NCI-H2107 (cell line): ENCODE measurements at regions not wholly inside any gene's neighbourhood (a gene's known extent, or its start where the extent isn't known, plus 50 kb on each side); places are given as distances from the start of the nearest gene placed in this dataset.
"Not testable (repeated sequence)": the region's sequence is repeated elsewhere in the genome, so short reads cannot be mapped to it uniquely, and the experiment has no call there.

Experiments
- DNase-seq: peaks from one replicate; lab custom pipeline; 2025; lab: John Stamatoyannopoulos, UW

DNA sequence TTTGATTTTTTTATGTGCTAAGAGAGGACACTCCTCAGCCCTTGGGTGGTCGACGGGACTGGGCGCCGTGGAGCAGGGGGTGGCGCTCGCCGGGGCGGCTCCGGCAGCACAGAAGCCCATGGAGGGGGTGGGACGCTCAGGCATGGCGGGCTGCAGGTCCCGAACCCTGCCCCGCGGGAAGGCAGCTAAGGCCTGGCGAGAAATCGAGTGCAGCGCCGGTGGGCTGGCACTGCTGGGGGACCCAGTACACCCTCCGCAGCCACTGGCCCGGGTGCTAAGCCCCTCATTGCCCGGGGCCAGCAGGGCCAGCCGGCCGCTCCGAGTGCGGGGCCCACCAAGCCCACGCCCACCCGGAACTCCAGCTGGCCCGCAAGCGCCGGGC lies 669.7 kb upstream of the CTNND2 start:
- not testable (repeated sequence) for DNase-seq

DNA sequence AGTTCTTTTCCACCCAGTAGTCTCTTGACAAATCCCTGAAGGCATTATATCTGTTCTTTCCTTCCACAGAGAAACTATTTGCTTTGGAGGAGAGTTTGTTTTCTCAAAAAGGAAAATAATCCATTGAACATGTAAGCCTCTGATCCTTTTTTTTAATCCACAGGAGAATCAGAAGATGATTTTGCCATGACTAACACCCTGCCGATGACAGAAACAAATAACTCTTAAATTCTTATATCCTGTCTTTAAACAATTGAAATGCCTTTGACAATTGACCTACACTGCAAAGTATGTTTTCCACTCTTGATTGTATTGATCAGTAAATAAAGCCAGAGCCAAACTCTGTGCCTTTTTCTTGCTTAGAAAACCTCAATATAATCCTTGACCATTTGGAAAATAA lies 666.4 kb upstream of the CTNND2 start:
- DNase-seq, result no peak

DNA sequence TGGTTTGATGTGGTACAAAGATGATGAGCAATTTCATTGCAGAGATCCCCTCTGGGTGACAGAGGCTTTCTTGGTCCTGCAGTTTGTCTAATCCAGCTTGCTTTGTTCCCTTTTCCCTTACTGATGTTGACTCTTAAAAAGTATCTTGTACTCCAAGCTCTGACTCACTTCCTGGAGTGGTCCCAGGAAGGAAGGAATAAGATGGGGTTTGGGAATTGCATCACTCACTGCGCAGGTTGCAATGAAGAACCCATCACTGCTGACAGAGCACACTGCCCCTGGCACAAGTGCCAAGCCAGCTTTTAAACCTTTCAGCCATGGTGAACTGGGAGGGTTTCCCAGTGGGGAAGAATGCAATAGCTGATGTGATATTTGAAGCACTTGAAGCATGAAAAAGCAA lies 662.2 kb upstream of the CTNND2 start:
- DNase-seq, result no peak

DNA sequence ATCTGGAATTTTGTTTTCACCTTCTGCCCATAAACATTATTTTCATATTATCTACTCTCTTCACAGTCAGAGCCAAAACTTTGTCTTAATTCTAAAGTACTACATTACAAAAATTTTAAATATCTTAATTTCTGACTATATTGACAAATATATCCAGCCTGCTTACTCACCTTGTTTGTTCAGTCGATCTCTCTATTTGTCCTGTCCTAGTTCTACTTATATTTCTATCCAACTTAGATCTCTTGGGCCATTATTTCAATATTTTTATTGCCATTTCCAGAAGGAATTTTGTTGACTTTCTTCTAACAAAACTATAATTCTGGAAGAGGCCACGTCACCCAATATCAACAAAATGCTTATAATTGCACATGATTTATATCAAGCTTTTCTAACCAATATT lies 652.8 kb upstream of the CTNND2 start:
- DNase-seq, result no peak

DNA sequence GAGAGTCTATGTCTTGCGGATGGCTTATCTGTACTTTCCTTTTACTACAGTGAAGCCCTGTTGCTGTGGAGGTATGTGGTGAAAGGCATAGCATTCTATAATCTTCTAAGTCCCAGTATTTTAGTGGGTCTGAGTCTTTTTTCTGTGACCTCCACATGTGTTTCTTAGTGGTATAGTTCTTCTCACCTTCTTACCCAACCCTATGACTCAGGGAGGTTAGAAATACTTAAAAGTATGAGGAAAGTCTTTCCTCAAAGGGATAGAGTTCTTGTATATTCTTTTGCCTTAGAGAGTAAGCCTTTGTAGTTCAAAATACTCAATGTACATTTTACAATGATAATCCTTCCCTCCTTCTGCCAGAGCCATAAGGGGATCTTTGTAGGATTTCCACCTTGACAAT lies 621.9 kb upstream of the CTNND2 start:
- DNase-seq, result no peak

DNA sequence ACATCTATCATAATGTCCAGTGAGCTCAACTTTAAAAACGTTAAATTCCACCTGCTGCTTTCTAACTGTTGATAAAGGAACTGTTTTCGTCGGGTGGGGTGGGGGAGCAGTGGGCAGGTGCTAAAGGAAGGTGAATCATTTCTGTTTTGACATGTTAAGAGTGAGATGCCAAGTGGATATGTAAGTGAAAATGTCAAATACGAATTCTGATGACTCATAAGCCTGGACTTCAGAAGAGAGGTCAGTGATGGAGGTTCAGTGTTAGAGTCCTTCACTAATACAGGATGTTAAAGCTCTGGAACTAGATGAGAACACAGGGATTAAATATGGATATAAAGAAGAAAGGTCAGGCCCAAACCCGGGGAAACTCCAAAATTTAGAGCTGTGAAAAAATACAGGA lies 617.9 kb upstream of the CTNND2 start:
- no peak for DNase-seq

DNA sequence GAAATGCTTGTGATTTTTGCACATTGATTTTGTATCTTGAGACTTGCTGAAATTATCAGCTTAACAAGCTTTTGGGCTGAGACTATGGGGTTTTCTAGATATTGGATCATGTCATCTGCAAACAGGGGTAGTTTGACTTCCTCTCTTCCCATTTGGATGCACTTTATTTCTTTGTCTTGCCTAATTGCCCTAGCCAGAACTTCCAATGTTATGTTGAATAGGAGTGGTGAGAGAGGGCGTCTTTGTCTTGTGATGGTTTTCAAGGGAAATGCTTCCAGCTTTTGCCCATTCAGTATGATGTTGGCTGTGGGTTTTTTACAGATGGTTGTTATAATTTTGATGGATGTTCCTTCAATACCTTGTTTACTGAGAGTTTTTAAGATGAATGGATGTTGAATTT lies 600.7 kb upstream of the CTNND2 start:
- DNase-seq, result not testable (repeated sequence)

DNA sequence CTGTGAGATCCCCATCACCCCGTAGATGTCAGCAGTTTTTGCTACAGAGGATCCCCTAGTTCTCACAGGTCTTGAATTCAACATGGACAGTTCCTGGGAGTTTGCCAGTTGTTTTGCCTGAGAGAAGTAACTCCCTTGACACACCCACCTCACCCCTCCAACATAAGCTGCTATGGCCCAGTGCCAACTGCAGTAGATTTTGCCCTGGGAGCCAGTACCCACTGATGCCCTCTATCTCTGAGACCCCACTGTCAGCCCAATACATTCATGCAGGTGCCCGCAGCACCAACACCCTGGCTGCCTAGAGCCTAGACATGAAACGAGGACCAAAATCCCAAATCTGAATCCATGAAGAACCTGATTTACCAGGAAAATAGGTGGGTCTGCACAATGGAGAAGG lies 583.9 kb upstream of the CTNND2 start:
- DNase-seq, result no peak

DNA sequence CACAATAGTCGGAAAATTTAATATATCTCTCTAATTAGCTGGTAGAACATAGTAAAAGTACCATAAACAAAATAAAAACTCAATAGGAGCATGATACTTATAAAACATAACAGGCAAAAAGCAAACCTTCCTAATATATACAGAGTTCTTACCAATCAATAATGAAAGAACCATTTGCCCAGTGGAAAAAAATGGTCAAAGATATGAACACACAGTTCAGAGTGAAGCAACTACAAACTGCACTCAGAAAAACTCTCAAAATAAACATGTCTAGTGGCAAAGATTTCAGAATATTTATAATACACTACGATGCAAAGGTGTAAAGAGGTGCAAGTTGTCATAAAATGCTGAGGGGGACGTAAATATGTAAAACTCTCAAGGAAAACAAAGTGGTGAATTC lies 576.2 kb upstream of the CTNND2 start:
- DNase-seq, result no peak

DNA sequence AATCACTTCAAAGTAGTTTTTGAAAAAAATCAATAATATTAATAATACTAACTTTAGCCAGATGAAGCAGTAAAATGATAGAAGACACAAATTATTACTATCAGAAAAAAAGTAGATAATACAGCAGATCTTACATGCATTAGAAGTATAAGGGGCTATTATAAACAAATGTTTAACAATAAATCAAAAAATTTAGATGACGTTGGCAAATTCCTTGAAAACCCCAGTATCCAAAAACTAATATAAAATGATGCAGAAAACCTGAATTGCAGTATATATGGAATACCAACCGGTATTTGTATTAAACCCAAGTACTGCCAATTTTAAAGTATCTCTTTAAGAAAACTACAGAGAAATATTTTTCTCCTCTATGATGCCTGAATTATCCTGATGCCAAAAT lies 573.3 kb upstream of the CTNND2 start:
- no peak for DNase-seq

DNA sequence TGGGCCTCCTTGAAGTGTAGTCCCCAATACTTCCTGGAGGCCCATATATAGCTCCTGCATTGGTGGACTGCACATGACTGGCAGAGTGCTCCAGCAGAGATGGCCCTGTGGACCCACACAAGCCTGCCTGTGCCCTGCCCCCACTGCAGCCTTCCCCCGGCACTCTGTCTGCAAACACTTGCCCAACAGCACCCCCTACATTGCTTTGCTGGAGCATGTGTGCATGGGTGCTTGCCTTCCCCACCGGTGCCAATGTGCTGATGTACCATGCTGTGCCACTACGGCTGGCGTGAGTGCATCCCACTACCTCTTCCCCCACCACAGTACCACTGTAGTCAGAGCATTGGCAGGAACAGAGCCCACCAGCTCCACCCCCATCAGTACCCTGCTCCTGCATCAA lies 563.6 kb upstream of the CTNND2 start:
- no peak for DNase-seq

DNA sequence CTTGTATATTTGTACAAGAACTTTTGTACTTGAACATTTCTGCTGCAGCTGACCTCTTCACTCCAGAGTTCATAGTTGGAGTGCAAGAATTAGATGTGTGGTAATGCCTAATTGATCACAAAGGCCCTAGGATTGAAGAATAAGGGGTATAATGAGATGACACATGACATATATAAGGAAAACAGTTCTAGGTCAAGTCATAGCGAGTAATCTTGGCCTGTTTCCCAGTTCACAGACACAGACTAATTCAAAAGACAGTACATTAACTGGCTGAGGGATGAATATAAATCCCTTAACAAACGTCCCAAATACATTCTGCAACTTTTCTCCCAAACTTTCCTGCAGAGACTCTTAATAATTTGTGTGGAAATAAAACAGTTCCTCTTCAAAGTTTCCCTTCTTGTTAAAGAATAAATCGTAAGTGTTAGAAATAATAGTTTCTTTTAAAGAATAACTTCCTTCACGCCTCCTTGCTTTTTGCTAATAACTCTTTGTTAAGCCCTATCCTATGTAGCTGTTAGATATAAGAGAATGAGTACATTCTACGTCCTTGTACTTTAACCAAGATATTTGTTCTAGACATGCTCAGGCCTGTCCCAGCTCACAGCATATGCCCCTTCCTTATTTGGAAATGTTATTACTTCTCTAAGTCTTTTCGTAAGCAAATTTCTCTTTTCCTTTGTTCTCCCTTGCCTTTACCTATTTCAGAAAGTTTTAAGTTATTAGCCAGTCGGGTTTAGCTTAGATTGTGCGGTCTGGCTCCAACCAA lies 556.4 kb upstream of the CTNND2 start:
- DNase-seq, result no peak

DNA sequence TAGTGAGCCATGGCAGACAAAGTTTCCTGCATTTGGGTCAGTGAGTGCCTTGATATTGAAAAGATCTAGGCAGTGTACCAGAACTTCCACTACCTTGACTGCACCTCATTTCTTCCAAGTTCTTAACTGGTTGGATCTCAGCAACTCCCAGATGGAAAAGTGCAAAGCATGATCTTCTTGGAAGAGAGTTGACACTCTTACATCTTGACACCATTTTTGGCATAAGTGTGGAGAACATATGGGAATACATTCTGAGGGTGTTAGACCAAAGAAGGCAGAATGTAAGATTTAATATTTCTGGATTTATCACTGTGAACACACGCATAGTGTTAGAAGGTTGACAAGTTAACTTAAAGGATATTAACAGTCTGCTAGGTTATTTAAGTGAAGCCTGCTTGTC lies 555.1 kb upstream of the CTNND2 start:
- no peak for DNase-seq

DNA sequence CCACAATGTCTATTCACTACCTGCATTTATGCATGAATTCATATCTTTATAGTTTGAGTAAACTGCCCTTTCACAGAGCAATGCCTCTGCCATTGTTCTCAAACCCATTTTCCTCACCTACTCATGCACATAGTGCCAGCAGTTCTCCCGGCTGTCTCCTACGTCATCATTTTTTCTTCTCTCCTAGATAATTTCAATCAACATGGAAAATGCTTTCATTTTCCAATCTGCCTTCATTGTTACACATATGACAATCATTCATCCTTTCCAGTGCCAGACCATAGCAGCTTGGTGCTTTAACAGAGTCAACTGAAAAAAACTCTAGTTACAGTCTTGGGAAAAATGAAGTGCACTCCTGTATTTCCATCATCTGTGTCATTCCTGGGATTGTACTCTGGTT lies 514.8 kb upstream of the CTNND2 start:
- DNase-seq, result no peak

DNA sequence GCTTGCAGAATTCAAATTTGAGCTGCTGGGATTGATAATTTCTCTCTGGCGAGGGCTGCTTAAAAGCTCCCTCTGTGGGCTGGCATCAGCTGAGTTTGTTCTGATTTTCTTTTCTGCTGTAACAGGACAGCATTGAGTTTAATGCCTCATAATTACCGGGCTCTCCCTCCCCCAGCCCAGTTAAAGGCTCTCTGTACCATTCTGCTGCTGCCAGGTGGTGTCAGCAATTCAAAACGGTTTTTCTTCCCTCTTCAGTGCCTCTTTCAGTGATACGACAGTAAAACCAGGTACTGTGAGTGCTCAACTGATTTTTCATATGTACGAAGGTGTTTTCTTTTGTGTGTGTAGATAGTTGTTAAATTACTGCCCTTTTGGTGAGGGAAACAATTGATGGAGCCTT lies 509.3 kb upstream of the CTNND2 start:
- no peak for DNase-seq

DNA sequence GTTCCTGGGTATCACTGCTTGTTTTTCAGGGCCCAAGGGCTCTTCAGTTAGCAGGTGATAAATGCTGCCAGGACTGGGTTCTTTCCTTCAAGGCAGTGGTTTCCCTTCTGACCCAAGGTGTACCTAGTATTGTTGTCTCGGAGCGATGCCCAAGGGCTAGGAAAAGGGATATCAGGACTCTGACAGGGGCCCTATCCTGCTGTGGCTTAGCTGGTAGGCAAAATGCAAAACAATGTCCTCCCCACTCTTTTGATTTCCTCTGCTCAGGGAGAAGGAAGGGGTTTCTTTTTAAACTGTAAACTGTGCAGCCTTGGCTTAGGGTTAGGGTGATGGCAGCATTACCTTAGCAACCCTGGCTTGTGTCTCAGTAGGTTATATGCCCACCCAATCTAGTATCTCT lies 508.8 kb upstream of the CTNND2 start:
- no peak for DNase-seq

DNA sequence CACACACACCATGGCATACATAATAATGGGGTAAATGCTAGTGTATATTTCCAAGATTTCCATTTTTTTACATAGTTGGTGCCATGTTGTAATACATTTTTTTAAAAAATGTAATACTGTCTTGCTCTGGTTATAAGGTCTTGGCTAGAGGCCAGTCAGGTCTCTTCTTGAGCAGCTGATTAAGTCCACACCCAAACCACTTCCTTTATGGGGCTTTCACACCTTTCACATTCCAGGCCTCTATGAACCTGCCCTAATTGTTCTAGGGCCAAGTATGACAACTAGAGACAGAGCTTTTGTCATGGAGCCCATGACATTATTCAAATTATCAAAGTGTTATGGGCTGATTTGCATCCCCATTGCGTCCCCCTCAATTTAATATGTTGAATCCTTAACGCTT lies 495.6 kb upstream of the CTNND2 start:
- no peak for DNase-seq

DNA sequence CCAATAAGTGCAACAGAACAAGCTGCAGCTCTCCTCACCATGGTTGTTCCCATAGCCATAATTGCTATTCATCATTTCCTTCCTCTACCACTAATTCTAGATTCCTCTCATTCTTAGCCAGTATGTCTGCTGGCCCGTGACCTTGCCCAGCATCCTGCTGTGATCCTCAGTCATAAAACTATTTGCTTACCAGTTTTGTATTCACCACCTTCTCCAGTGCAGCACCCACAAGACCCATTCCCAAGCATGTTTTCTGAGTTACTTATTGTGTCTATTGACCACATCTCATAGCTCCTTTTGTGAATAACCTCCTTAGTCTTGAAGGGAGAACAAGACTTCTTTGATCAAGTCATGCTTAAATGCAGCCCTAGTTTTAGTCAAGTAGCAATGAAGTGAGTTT lies 488.0 kb upstream of the CTNND2 start:
- no peak for DNase-seq

DNA sequence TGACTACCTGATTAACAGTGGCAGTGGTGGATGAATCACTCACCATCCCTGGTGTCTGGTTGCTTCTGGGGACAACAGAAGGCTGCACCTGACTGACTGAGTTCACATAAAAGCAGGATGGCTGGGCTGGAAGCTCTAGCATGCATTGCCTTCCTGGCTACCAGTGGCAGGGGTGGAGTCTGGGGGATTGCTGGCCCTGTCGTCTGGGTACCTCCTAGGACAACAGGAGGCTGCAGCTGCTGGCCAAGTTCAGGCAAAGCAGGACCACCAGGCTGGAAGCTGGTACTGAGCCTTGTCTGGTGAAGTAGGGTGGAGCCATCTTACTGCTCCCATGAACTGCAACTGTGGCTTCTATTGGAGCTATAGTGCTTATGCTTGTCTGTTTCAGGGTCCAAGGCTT lies 480.8 kb upstream of the CTNND2 start:
- no peak for DNase-seq

DNA sequence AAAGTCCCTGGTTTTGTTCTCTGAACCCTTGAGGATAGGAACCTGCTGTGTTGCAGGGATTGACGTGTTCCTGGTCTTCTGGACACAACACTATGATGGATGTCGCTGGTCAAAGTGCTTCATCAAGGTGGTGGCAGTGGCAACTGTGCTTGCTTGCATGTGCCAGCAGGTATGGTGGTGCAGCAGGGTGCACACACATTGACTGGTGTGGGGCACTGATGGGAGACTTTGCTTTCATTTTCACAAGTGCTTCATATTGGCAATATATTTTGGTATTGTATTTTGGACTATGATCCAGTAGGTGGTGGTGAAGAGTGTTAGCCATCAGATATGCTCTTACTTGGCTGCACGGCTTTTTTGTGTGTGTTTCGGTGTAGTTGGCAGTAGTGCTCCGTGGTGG lies 479.8 kb upstream of the CTNND2 start:
- DNase-seq, result no peak

DNA sequence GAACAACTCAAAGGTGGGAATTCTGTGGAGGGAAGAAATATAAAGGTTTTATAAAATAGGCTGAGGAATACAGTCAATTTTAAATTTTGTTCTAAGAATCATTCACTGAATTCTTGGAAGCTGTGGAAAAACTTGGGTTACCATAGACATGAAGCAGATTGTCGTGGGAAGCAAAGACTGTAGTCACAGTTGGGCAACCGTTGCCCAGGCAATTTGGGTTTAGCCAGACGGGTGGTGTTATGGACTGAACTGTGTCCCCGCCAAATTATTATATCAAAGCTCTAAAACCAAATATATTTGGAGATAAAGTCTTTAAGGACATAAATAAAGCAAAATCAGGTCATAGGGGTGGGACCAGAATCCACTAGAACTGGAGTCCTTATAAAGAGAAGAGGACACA lies 463.7 kb upstream of the CTNND2 start:
- no peak for DNase-seq

DNA sequence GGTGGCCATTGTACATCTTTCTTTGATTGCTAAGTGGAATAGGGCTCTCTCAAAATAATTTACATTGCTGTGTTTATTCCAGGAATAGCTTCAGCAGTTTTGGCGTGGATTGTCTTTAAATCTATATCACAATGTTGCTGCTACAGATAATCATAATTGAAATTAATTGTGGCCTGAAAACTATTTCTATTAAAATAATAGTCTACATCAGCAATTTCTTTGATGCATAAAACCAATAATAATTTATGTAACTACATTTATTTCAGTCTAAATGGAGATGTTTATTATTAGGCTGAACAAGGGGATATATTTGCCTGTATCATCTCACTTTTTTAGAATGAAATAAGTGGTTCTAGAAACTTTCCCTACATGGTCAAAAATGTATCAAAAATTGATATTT lies 456.0 kb upstream of the CTNND2 start:
- DNase-seq, result no peak

DNA sequence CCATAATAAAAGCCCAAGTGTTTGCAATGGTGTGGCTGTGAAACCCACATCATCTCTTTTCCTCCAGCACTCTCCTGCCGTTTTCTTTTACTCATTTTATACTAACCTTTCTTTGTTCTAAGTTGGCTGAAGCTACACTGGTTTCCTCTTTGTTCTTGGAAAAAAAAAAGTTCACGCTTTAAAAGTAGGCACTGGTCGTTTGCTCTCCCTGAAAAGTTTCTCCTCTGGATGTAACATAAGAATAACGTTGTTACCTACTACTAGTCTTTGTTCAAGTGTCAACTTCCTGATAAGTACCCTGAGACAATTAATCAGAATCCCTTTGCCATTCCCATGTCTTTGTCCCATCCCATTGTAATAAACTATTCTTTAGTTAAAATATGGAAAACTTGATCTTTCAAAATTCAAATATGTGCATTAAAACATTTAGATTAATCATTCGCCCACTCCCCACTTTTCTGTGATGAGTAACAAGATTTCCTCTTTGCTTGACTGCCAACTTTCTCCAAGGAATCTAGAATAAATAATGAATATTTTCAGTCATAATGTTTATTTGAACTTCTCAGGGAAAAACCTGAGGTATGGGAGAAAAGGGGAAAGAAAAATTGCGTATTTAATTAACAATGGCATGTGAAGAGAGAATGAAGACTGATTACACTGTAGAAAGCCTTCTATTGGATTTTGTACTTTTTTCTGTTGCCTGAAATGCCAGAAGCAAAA lies 454.3 kb upstream of the CTNND2 start:
- no peak for DNase-seq

DNA sequence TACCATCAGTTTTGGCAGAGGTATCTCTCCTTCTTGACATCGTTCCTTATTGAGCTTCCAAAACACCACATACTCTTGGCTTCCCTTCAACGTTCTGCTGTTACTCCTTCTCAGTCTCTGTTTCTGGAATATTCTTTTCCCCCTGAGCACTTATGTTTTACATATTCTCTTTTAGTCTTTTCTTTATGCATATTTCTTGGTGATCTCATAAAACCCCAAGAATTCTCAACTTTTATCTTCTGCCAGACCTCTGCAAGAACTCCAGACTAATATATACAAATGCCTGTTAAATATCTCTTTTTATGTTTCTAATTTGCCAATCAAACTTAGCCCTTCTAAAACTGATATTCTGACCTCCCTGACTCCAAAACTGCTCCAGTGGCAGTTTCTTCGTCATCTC lies 453.4 kb upstream of the CTNND2 start:
- no peak for DNase-seq
